ENCODE measurements at regions not wholly inside any gene's neighbourhood (a gene's known extent, or its start where the extent isn't known, plus 50 kb on each side); places are given as distances from the start of the nearest gene placed in this dataset.

DNA sequence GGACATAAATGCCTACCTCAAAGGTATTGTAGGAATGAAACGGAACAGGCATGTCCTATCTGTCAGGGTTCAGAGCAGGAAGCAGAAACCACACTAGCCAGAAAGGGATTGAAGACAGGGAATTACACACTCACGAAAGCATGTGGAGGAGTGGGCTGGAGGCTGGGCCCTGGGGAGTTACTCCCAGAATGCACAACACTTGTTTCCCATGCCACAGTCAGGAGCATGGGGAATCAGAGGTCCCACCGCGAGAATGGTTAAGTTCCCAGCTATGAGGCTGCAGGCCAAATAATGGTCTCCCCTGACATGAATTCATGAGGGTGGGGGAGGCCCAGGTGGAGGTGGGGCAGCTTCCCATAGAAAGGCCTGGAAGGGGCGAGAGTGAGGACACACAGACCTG is 212.7 kb downstream of the HERPUD2 start (continued):
- TF ChIP-seq, protein P1, sequence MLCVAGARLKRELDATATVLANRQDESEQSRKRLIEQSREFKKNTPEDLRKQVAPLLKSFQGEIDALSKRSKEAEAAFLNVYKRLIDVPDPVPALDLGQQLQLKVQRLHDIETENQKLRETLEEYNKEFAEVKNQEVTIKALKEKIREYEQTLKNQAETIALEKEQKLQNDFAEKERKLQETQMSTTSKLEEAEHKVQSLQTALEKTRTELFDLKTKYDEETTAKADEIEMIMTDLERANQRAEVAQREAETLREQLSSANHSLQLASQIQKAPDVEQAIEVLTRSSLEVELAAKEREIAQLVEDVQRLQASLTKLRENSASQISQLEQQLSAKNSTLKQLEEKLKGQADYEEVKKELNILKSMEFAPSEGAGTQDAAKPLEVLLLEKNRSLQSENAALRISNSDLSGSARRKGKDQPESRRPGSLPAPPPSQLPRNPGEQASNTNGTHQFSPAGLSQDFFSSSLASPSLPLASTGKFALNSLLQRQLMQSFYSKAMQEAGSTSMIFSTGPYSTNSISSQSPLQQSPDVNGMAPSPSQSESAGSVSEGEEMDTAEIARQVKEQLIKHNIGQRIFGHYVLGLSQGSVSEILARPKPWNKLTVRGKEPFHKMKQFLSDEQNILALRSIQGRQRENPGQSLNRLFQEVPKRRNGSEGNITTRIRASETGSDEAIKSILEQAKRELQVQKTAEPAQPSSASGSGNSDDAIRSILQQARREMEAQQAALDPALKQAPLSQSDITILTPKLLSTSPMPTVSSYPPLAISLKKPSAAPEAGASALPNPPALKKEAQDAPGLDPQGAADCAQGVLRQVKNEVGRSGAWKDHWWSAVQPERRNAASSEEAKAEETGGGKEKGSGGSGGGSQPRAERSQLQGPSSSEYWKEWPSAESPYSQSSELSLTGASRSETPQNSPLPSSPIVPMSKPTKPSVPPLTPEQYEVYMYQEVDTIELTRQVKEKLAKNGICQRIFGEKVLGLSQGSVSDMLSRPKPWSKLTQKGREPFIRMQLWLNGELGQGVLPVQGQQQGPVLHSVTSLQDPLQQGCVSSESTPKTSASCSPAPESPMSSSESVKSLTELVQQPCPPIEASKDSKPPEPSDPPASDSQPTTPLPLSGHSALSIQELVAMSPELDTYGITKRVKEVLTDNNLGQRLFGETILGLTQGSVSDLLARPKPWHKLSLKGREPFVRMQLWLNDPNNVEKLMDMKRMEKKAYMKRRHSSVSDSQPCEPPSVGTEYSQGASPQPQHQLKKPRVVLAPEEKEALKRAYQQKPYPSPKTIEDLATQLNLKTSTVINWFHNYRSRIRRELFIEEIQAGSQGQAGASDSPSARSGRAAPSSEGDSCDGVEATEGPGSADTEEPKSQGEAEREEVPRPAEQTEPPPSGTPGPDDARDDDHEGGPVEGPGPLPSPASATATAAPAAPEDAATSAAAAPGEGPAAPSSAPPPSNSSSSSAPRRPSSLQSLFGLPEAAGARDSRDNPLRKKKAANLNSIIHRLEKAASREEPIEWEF (IDR thresholded peaks at IDR 0.05; ENCODE audit: insufficient replicate concordance, low read depth, low read length), result no peak
- TF ChIP-seq RBBP5 (conservative IDR thresholded peaks at IDR 0.05), result no peak
- no peak for TF ChIP-seq TCF12 (IDR thresholded peaks at IDR 0.05; ENCODE audit: low read depth, low read length)

DNA sequence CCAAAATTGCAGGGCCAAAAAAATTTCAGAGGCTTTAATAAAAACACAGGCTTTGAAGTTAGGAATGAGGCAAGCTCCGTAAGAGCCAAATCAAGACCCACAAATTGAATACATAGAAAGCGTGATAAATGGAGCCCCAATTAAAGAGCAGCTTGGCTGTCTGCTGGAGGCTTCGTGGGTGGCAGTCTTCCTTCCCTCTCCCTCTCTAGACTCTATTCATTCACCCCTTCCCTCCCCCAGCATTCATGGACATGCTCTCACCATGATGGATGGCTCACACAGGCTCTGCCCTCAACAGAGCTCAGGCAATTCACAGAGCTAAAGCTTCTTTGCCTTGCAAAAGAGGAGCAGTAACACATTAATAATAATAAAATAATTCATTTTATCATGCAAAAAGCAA is 214.1 kb downstream of the HERPUD2 start:
- DNase-seq (ENCODE audit: low read depth, low spot score) (no peak), ATAC-seq (no peak), FAIRE-seq (no peak)
- H3K9me3 ChIP-seq (replicated peaks; ENCODE audit: control insufficient read depth, insufficient read depth, low read length), result no peaks in the 10 kb centered on the region
- no peak overlapping the region for H3K4me2 ChIP-seq (ENCODE audit: control insufficient read depth, insufficient read depth)
- H3K27ac ChIP-seq (ENCODE audit: control insufficient read depth, insufficient read depth), result no peak overlapping the region
- no TSS peak for BruUV-seq (replicated peaks)
- no peaks in the 10 kb centered on the region for H3K4me1 ChIP-seq (ENCODE audit: control insufficient read depth, insufficient read depth, low read length)
- CTCF ChIA-PET, result no interaction called here
- H3K9ac ChIP-seq (ENCODE audit: control insufficient read depth, insufficient read depth, low read length), result no peak overlapping the region
- H3K79me2 ChIP-seq (ENCODE audit: control insufficient read depth, insufficient read depth, low read length), result no peaks in the 10 kb centered on the region
- intact Hi-C loops (cut with micrococcal nuclease; ENCODE audit: unreplicated experiment) (no loop called here), in situ Hi-C loops (cut with MboI) (no loop called here)
- H4K20me1 ChIP-seq (ENCODE audit: control insufficient read depth, insufficient read depth), result no peaks in the 10 kb centered on the region
- 25% methylated on average over 3 of the region's 3 CpGs for WGBS (ENCODE audit: insufficient coverage, insufficient replicate concordance, low lambda C conversion rate, missing lambda C conversion rate)
- POLR2A ChIA-PET, result no interaction called here
- no peak overlapping the region for H2AFZ ChIP-seq (ENCODE audit: control insufficient read depth, low read depth, low read length)
- SMC1A ChIA-PET (ENCODE audit: uncharacterized antibody, unreplicated experiment), result interaction anchor here (0.6 kb wide), 1 partner anchor 991 kb away, joined by 3 read pairs; no protein-coding TSS in a partner anchor
- RAD21 ChIA-PET (ENCODE audit: unreplicated experiment), result no interaction called here
- no peaks in the 10 kb centered on the region for H3K36me3 ChIP-seq (ENCODE audit: control insufficient read depth in 2 of 2, insufficient read depth in 2 of 2, low read length in 1 of 2)
- no peaks in the 10 kb centered on the region; a peak in 1 of 4 replicates for H3K27me3 ChIP-seq (replicated peaks in 1 of 2; ENCODE audit: control insufficient read depth in 2 of 2, insufficient read depth in 2 of 2, low read length in 1 of 2)
- H3K4me3 ChIP-seq, result no peak overlapping the region
- TF ChIP-seq CBX3 (IDR thresholded peaks at IDR 0.05; ENCODE audit: borderline replicate concordance, low read depth), result no peak
- no peak for TF ChIP-seq TCF7 (IDR thresholded peaks at IDR 0.05; ENCODE audit: borderline replicate concordance)
- no peak for TF ChIP-seq ASH2L (IDR thresholded peaks at IDR 0.05; ENCODE audit: borderline replicate concordance, low read depth)
- TF ChIP-seq YBX1 (IDR thresholded peaks at IDR 0.05), result no peak
- TF ChIP-seq JUND (IDR thresholded peaks at IDR 0.05; ENCODE audit: low read depth, low read length), result no peak
- no peak for TF ChIP-seq HDGF (IDR thresholded peaks at IDR 0.05)
- TF ChIP-seq, protein P2, sequence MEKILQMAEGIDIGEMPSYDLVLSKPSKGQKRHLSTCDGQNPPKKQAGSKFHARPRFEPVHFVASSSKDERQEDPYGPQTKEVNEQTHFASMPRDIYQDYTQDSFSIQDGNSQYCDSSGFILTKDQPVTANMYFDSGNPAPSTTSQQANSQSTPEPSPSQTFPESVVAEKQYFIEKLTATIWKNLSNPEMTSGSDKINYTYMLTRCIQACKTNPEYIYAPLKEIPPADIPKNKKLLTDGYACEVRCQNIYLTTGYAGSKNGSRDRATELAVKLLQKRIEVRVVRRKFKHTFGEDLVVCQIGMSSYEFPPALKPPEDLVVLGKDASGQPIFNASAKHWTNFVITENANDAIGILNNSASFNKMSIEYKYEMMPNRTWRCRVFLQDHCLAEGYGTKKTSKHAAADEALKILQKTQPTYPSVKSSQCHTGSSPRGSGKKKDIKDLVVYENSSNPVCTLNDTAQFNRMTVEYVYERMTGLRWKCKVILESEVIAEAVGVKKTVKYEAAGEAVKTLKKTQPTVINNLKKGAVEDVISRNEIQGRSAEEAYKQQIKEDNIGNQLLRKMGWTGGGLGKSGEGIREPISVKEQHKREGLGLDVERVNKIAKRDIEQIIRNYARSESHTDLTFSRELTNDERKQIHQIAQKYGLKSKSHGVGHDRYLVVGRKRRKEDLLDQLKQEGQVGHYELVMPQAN (conservative IDR thresholded peaks at IDR 0.05), result no peak
- no peak for TF ChIP-seq BHLHE40 (IDR thresholded peaks at IDR 0.05; ENCODE audit: borderline replicate concordance in 1 of 2, low read depth in 2 of 2, low read length in 1 of 2)
- no peak for TF ChIP-seq ESRRA (IDR thresholded peaks at IDR 0.05; ENCODE audit: low read length)
- TF ChIP-seq YY1 (IDR thresholded peaks at IDR 0.05; ENCODE audit: low read depth, low read length), result no peak
- no peak for TF ChIP-seq RELA (IDR thresholded peaks at IDR 0.05; ENCODE audit: borderline replicate concordance, partially characterized antibody)
- TF ChIP-seq FOXK2 (IDR thresholded peaks at IDR 0.05), result no peak
- TF ChIP-seq IRF4 (IDR thresholded peaks at IDR 0.05; ENCODE audit: low read depth, low read length), result no peak
- TF ChIP-seq ZSCAN29 (IDR thresholded peaks at IDR 0.05), result no peak
- no peak for TF ChIP-seq RFX5 (IDR thresholded peaks at IDR 0.05; ENCODE audit: low read depth, low read length)
- TF ChIP-seq POLR2AphosphoS5 (IDR thresholded peaks at IDR 0.05; ENCODE audit: low read length), result no peak
- no peak for TF ChIP-seq PAX5 (IDR thresholded peaks at IDR 0.05; ENCODE audit: borderline replicate concordance, low read depth, low read length)
- TF ChIP-seq SIN3A (IDR thresholded peaks at IDR 0.05; ENCODE audit: low read depth, low read length), result no peak

All from GM12878 (cell line).